ENCODE measurements at regions not wholly inside any gene's neighbourhood (a gene's known extent, or its start where the extent isn't known, plus 50 kb on each side); places are given as distances from the start of the nearest gene placed in this dataset.
"Not testable (repeated sequence)": the region's sequence is repeated elsewhere in the genome, so short reads cannot be mapped to it uniquely, and the experiment has no call there.

GRCh38 chrX:150212672-150213480 lies 150.2 kb upstream of the MAMLD1 start:
- Histone ChIP-seq H3K4me3 (ENCODE audit: low read depth in 2 of 2, low read length in 2 of 2) (no peak overlapping the region), H3K27me3 (ENCODE audit: control insufficient read depth, insufficient read depth, low read length) (no peaks in the 10 kb centered on the region), H3K9me3 (ENCODE audit: control insufficient read depth, insufficient read depth, low read depth, low read length) (no peaks in the 10 kb centered on the region), H3K36me3 (ENCODE audit: control insufficient read depth, insufficient read depth, low read length) (no peaks in the 10 kb centered on the region), H3K4me1 (ENCODE audit: control insufficient read depth, insufficient read depth, low read length) (no peaks in the 10 kb centered on the region), H3K27ac (ENCODE audit: low read length) (no peak overlapping the region)
- POLR2A ChIA-PET = no interaction called here
- CTCF ChIA-PET = no interaction called here
- intact Hi-C loops (cut with micrococcal nuclease; ENCODE audit: unreplicated experiment) = no loop called here
- no peak for DNase-seq (ENCODE audit: low read depth, low spot score)
- TF ChIP-seq SIN3A (IDR thresholded peaks at IDR 0.05; ENCODE audit: borderline replicate concordance, insufficient read depth, low read depth, low read length) = no peak
- TF ChIP-seq POLR2AphosphoS5 (IDR thresholded peaks at IDR 0.05; ENCODE audit: low read depth, low read length) = no peak
- TF ChIP-seq REST (IDR thresholded peaks at IDR 0.05; ENCODE audit: insufficient read depth in 1 of 2, low read depth in 2 of 2, low read length in 1 of 2) = no peak
- no peak for TF ChIP-seq TCF7L2 (IDR thresholded peaks at IDR 0.05; ENCODE audit: low read depth, low read length)
- no peak for TF ChIP-seq CTCF (IDR thresholded peaks at IDR 0.05)
- ATAC-seq = no peak
- BruUV-seq (replicated peaks) = no TSS peak
- in situ Hi-C loops (cut with HindIII; ENCODE audit: low pct_unique_long_range_greater_than_20kb, low sequenced_read_pairs) = no loop called here

- TF ChIP-seq SIN3A (IDR thresholded peaks at IDR 0.05; ENCODE audit: borderline replicate concordance, insufficient read depth, low read depth, low read length) (no peak), POLR2AphosphoS5 (IDR thresholded peaks at IDR 0.05; ENCODE audit: low read depth, low read length) (no peak), TCF7L2 (IDR thresholded peaks at IDR 0.05; ENCODE audit: low read depth, low read length) (no peak)
- in situ Hi-C loops (cut with HindIII; ENCODE audit: low pct_unique_long_range_greater_than_20kb, low sequenced_read_pairs) (no loop called here), intact Hi-C loops (cut with micrococcal nuclease; ENCODE audit: unreplicated experiment) (no loop called here)
- H3K4me1 ChIP-seq (ENCODE audit: control insufficient read depth, insufficient read depth, low read length) = no peaks in the 10 kb centered on the region
- H3K27me3 ChIP-seq (ENCODE audit: control insufficient read depth, insufficient read depth, low read length) = no peaks in the 10 kb centered on the region
- H3K27ac ChIP-seq (ENCODE audit: low read length) = no peak overlapping the region
- CTCF ChIA-PET = no interaction called here
- H3K36me3 ChIP-seq (ENCODE audit: control insufficient read depth, insufficient read depth, low read length) = no peaks in the 10 kb centered on the region
- no peak for ATAC-seq
- BruUV-seq (replicated peaks) = no TSS peak
- no peak overlapping the region for H3K4me3 ChIP-seq (ENCODE audit: low read depth in 2 of 2, low read length in 2 of 2)
- POLR2A ChIA-PET = no interaction called here
- no peaks in the 10 kb centered on the region for H3K9me3 ChIP-seq (ENCODE audit: control insufficient read depth, insufficient read depth, low read depth, low read length)
- no peak for DNase-seq (ENCODE audit: low read depth, low spot score)
Observed at GRCh38 chrX:150213481-150214030, 149.6 kb upstream of the MAMLD1 start.

GRCh38 chrX:150216000-150216399 lies 147.1 kb upstream of the MAMLD1 start:
- H3K9me3 ChIP-seq (ENCODE audit: control insufficient read depth, insufficient read depth, low read depth, low read length); DNase-seq (ENCODE audit: low read depth, low spot score); POLR2A ChIA-PET; H3K27me3 ChIP-seq (ENCODE audit: control insufficient read depth, insufficient read depth, low read length); intact Hi-C loops (cut with micrococcal nuclease; ENCODE audit: unreplicated experiment); H3K36me3 ChIP-seq (ENCODE audit: control insufficient read depth, insufficient read depth, low read length); ATAC-seq; in situ Hi-C loops (cut with HindIII; ENCODE audit: low pct_unique_long_range_greater_than_20kb, low sequenced_read_pairs); CTCF ChIA-PET; H3K4me3 ChIP-seq (ENCODE audit: low read depth in 2 of 2, low read length in 2 of 2); BruUV-seq (replicated peaks); H3K27ac ChIP-seq (ENCODE audit: low read length); H3K4me1 ChIP-seq (ENCODE audit: control insufficient read depth, insufficient read depth, low read length): not testable (repeated sequence)

Data from Panc1 (cell line).